ENCODE measurements at regions not wholly inside any gene's neighbourhood (a gene's known extent, or its start where the extent isn't known, plus 50 kb on each side); places are given as distances from the start of the nearest gene placed in this dataset.

DNA sequence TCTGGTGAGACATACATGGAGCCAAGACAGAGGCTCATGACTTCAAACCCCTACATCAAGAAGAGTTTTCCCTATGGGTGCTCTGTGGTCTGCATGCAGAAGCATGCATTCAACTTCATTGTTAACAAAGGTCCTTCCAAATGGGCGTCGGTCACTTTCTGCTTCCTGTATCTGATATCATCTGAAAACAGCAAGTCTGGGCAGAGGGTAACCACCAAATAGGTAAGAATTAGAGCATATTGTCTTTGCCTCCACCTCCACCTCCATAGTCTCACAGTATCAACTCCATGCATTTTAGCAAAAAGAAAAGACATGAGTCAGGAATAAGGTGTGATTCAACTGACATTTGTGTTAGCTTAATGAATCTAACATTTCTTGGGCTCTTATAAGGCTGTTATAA lies 462.9 kb downstream of the DMRT2 start:
- ChIA-PET POLR2A (no interaction called here), CTCF (ENCODE audit: unreplicated experiment) (no interaction called here)
- TF ChIP-seq EZH2phosphoT487 (IDR thresholded peaks at IDR 0.05; ENCODE audit: borderline replicate concordance, low read depth, low read length): no peak
- TF ChIP-seq, protein P1, sequence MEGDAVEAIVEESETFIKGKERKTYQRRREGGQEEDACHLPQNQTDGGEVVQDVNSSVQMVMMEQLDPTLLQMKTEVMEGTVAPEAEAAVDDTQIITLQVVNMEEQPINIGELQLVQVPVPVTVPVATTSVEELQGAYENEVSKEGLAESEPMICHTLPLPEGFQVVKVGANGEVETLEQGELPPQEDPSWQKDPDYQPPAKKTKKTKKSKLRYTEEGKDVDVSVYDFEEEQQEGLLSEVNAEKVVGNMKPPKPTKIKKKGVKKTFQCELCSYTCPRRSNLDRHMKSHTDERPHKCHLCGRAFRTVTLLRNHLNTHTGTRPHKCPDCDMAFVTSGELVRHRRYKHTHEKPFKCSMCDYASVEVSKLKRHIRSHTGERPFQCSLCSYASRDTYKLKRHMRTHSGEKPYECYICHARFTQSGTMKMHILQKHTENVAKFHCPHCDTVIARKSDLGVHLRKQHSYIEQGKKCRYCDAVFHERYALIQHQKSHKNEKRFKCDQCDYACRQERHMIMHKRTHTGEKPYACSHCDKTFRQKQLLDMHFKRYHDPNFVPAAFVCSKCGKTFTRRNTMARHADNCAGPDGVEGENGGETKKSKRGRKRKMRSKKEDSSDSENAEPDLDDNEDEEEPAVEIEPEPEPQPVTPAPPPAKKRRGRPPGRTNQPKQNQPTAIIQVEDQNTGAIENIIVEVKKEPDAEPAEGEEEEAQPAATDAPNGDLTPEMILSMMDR (conservative IDR thresholded peaks at IDR 0.05; ENCODE audit: low read length): no peak
- Histone ChIP-seq H3K27ac (ENCODE audit: low read depth, low read length, poor library complexity, severe bottlenecking) (no peak overlapping the region), H3K9me3 (ENCODE audit: low read length) (no peaks in the 10 kb centered on the region), H3K4me1 (ENCODE audit: insufficient read depth, low read length, poor library complexity, severe bottlenecking) (no peaks in the 10 kb centered on the region), H4K20me1 (ENCODE audit: insufficient read depth, low read length) (no peaks in the 10 kb centered on the region), H3K79me2 (ENCODE audit: insufficient read depth, low read depth, low read length) (no peaks in the 10 kb centered on the region), H3K9me2 (ENCODE audit: insufficient read depth, low read length) (no peaks in the 10 kb centered on the region), H3K4me2 (ENCODE audit: low read length) (no peak overlapping the region), H3K4me3 (ENCODE audit: low read depth, low read length, poor library complexity, severe bottlenecking) (no peak overlapping the region), H3K36me3 (ENCODE audit: insufficient read depth, low read length) (no peaks in the 10 kb centered on the region), H2AFZ (ENCODE audit: low read length) (no peak overlapping the region)
- intact Hi-C loops (cut with micrococcal nuclease; ENCODE audit: unreplicated experiment): no loop called here
- no peak for DNase-seq (ENCODE audit: low spot score)
- BruUV-seq (replicated peaks): no TSS peak

GRCh38 chr9:1514250-1514649 lies 464.1 kb downstream of the DMRT2 start:
- no peaks in the 10 kb centered on the region for H4K20me1 ChIP-seq (ENCODE audit: insufficient read depth, low read length)
- H3K36me3 ChIP-seq (ENCODE audit: insufficient read depth, low read length): no peaks in the 10 kb centered on the region
- no peak overlapping the region for H3K4me3 ChIP-seq (ENCODE audit: low read depth, low read length, poor library complexity, severe bottlenecking)
- no peaks in the 10 kb centered on the region for H3K79me2 ChIP-seq (ENCODE audit: insufficient read depth, low read depth, low read length)
- DNase-seq (ENCODE audit: low spot score): no peak
- H3K27ac ChIP-seq (ENCODE audit: low read depth, low read length, poor library complexity, severe bottlenecking): no peak overlapping the region
- H2AFZ ChIP-seq (ENCODE audit: low read length): no peak overlapping the region
- intact Hi-C loops (cut with micrococcal nuclease; ENCODE audit: unreplicated experiment): no loop called here
- H3K9me2 ChIP-seq (ENCODE audit: insufficient read depth, low read length): no peaks in the 10 kb centered on the region
- H3K4me1 ChIP-seq (ENCODE audit: insufficient read depth, low read length, poor library complexity, severe bottlenecking): no peaks in the 10 kb centered on the region
- ChIA-PET POLR2A (no interaction called here), CTCF (ENCODE audit: unreplicated experiment) (no interaction called here)
- TF ChIP-seq, protein P1 (conservative IDR thresholded peaks at IDR 0.05; ENCODE audit: low read length): no peak
- TF ChIP-seq EZH2phosphoT487 (IDR thresholded peaks at IDR 0.05; ENCODE audit: borderline replicate concordance, low read depth, low read length): no peak
- BruUV-seq (replicated peaks): no TSS peak
- no peak overlapping the region for H3K4me2 ChIP-seq (ENCODE audit: low read length)
- H3K9me3 ChIP-seq (ENCODE audit: low read length): no peaks in the 10 kb centered on the region

GRCh38 chr9:1514776-1515363 lies 464.7 kb downstream of the DMRT2 start:
- TF ChIP-seq, protein P1 (conservative IDR thresholded peaks at IDR 0.05; ENCODE audit: low read length): no peak
- TF ChIP-seq EZH2phosphoT487 (IDR thresholded peaks at IDR 0.05; ENCODE audit: borderline replicate concordance, low read depth, low read length): no peak
- Histone ChIP-seq H4K20me1 (ENCODE audit: insufficient read depth, low read length) (no peaks in the 10 kb centered on the region), H3K4me3 (ENCODE audit: low read depth, low read length, poor library complexity, severe bottlenecking) (no peak overlapping the region), H3K9me2 (ENCODE audit: insufficient read depth, low read length) (no peaks in the 10 kb centered on the region), H3K4me2 (ENCODE audit: low read length) (no peak overlapping the region), H2AFZ (ENCODE audit: low read length) (no peak overlapping the region), H3K36me3 (ENCODE audit: insufficient read depth, low read length) (no peaks in the 10 kb centered on the region), H3K79me2 (ENCODE audit: insufficient read depth, low read depth, low read length) (no peaks in the 10 kb centered on the region), H3K27ac (ENCODE audit: low read depth, low read length, poor library complexity, severe bottlenecking) (no peak overlapping the region), H3K4me1 (ENCODE audit: insufficient read depth, low read length, poor library complexity, severe bottlenecking) (no peaks in the 10 kb centered on the region), H3K9me3 (ENCODE audit: low read length) (no peaks in the 10 kb centered on the region)
- POLR2A ChIA-PET: no interaction called here
- intact Hi-C loops (cut with micrococcal nuclease; ENCODE audit: unreplicated experiment): no loop called here
- BruUV-seq (replicated peaks): no TSS peak
- CTCF ChIA-PET (ENCODE audit: unreplicated experiment): no interaction called here
- no peak for DNase-seq (ENCODE audit: low spot score)

Measured in OCI-LY7 (cell line).